Hepatocyte (in vitro differentiated cells): ENCODE measurements at regions not wholly inside any gene's neighbourhood (a gene's known extent, or its start where the extent isn't known, plus 50 kb on each side); places are given as distances from the start of the nearest gene placed in this dataset.

Experiments
- CTCF ChIP-seq: fragments of 200-600 bp; sonication (generic); IDR thresholded peaks from 2 replicates; pipeline ENCODE4 v1.5.1; 2016; ENCODE audit warnings: antibody characterized with exemption, mild to moderate bottlenecking; ENCODE audit not compliant: poor library complexity
- EZH2 ChIP-seq: fragments of 200-600 bp; sonication (generic); IDR thresholded peaks from 2 replicates; pipeline ENCODE4 v1.6.1; 2016; ENCODE audit warnings: antibody characterized with exemption, mild to moderate bottlenecking, borderline replicate concordance
- EZH2phosphoT487 ChIP-seq: fragments of 200-600 bp; sonication (generic); IDR thresholded peaks from one replicate; pipeline ENCODE4 v1.6.1; 2018; ENCODE audit warnings: antibody characterized with exemption, mild to moderate bottlenecking, low read depth, moderate library complexity; ENCODE audit not compliant: unreplicated experiment, severe bottlenecking

- TF ChIP-seq CTCF (no peak), EZH2phosphoT487 (no peak), EZH2 (no peak)
Measured at GRCh38 chr4:24080871-24081270, 191.0 kb upstream of the PPARGC1A start.
